Colonic mucosa (tissue), 4 donors: ENCODE measurements at regions not wholly inside any gene's neighbourhood (a gene's known extent, or its start where the extent isn't known, plus 50 kb on each side); places are given as distances from the start of the nearest gene placed in this dataset.

ENCODE experiments used
- DNase-seq: peaks from one replicate; pipeline ENCODE4 v3.0.0-alpha.2; 2020
- H3K27ac ChIP-seq: fragments of 200-600 bp; one replicate; pipeline ENCODE4 v1.8.0; 2021
- H3K27me3 ChIP-seq: fragments of 200-600 bp; one replicate; pipeline ENCODE4 v1.8.0; 2021
- H3K36me3 ChIP-seq: fragments of 200-600 bp; one replicate; pipeline ENCODE4 v1.8.0; 2021
- H3K4me1 ChIP-seq: fragments of 200-600 bp; one replicate; pipeline ENCODE4 v1.8.0; 2021; ENCODE audit warnings: mild to moderate bottlenecking
- H3K4me3 ChIP-seq: fragments of 200-600 bp; one replicate; pipeline ENCODE4 v1.8.0; 2021
- H3K9ac ChIP-seq, 2 donors: one replicate each; pipeline ENCODE4 v1.7.0; 2013; ENCODE audit warnings: control low read depth in 2 of 2, low read depth in 2 of 2, low read length in 2 of 2
- H3K9me3 ChIP-seq: fragments of 200-600 bp; one replicate; pipeline ENCODE4 v1.8.0; 2021
- CTCF ChIP-seq: fragments of 200-600 bp; IDR thresholded peaks from one replicate; pipeline ENCODE4 v1.8.0; 2022; ENCODE audit warnings: antibody characterized with exemption, mild to moderate bottlenecking
- intact Hi-C: fragments of 100-400 bp; cut with DNase I; formaldehyde crosslinking; loops from one replicate; pipeline ENCODE4 v1.14.1; 2022
- donor health status: healthy.
- donor health status: DM: no; HTN: no; CAD: no.
- donor health status: DM: no; HTN: no; CAD: no.

DNA sequence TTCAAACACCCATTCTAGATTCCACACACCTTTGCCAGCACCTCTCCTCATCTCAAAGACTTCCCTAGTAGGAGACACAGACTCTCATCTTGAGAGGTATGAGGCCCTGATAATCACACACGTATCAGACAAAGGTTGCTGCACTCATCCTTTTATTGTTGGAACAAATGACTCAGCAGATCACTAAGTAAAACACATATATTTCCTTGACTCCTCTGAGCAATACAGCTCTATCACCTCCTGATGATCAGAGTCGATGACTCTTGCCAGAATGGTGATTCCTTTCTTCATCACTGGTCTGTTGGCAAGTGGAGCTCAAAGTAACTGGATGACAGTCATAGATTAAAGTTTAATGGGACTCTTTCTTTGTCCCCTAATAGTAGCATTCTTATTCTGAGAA lies 1049.2 kb upstream of the ZEB2 start:
- Histone ChIP-seq H3K36me3 (no peaks in the 10 kb centered on the region), H3K27ac (no peak overlapping the region), H3K9me3 (no peaks in the 10 kb centered on the region), H3K4me3 (no peak overlapping the region), H3K9ac (no peak overlapping the region), H3K4me1 (no peaks in the 10 kb centered on the region), H3K27me3 (no peaks in the 10 kb centered on the region)
- no peak for DNase-seq
- intact Hi-C loops: no loop called here
- TF ChIP-seq CTCF: no peak

DNA sequence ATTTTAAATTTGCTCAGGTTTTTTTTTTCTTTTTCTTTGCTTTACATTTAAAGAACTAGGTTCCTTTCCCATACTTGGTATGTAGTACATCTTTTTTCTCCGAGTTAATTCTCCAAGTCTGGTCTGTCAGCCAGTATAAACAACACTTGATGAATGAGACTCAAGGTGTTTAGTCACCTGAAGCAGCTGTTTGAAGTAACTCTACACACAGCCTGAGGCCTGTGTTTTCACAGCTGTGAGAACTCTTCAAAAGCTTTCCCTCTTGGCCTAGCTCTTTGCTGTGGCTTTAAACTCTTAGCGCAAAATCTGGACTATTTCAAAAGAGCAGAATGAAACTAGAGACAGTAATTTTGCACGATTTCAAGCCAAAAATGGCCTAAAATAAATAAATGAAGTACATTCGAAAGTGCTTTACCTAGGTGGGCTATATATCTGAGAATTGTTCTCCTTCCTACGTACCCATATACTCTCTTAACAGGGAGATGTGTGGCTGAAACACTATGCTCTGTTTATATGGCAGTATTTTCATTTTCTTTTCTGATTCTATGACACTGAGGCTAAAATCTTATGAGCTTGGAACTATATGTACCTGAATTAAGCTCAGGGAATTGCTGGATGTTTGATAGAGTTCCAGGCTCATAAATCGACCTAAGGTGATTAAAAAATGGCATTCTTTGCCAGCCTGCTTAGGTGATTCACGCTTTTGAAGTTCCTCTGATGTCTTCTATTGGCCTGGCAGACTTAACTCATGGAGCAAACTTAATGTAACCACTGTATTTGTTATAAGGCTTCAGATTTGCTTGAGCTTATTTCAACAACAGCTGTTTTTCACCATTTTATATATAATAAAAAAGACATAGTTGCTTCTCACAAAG lies 1044.1 kb upstream of the ZEB2 start:
- H3K27me3 ChIP-seq: no peaks in the 10 kb centered on the region
- no peak overlapping the region for H3K27ac ChIP-seq
- intact Hi-C loops: no loop called here
- H3K4me1 ChIP-seq: no peaks in the 10 kb centered on the region
- no peak overlapping the region for H3K4me3 ChIP-seq
- no peak overlapping the region for H3K9ac ChIP-seq
- H3K36me3 ChIP-seq: no peaks in the 10 kb centered on the region
- H3K9me3 ChIP-seq: no peaks in the 10 kb centered on the region
- no peak for DNase-seq
- TF ChIP-seq CTCF: no peak

DNA sequence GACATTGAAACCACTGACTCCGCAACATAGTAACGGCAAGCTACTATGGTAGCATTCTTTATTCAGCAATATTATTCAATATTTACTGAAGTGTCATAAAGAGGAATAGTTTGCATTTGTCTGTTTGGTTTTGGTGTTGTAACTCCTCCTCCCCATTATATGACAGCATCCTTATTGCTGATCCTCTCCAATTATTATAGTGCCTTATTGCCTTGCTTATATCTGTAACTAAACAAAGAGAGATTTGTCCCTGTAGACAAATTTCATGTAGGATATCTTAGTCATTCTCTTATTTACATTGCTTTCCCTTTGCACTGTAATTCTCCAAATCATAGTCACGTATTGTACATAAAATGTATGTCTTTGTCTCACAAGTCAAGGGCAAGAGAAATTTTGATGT lies 1041.2 kb upstream of the ZEB2 start:
- intact Hi-C loops: no loop called here

DNA sequence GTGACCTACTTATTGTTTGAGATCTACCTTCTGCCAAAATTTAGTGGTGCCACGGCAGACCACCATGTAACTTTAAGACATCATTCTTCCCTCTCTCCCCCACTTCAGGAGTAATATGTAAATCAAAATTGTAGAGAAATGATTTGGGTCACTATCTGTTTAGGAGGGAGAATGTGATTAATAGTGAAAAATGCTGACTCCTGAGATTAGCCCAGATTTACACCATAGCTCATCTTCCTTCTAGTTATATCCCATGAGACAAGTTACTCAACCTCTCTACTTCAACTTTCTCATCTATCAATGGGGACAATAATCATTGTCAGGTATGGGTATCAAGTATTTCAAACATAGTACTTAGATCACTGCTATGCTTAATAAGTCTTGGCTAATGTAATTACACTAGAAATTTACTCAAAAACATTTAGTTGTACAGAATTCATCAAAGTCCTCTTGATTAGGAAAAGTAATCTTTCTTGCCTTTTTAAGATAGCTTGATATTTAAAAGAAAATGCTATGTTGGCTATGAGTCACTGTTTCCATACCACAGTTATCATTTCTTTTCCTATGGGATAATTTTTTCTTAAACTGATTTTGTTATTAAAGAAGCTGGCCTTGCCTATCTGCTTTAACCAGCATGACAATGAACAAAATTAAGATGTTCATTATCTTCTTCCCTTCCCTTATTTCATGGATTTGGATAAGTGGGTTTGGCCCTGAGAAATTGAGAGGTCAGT lies 1038.9 kb upstream of the ZEB2 start:
- no peaks in the 10 kb centered on the region for H3K27me3 ChIP-seq
- DNase-seq: no peak
- intact Hi-C loops: no loop called here
- H3K4me3 ChIP-seq: no peak overlapping the region
- H3K36me3 ChIP-seq: no peaks in the 10 kb centered on the region
- no peak overlapping the region for H3K9ac ChIP-seq
- no peaks in the 10 kb centered on the region for H3K4me1 ChIP-seq
- no peak for TF ChIP-seq CTCF
- no peaks in the 10 kb centered on the region for H3K9me3 ChIP-seq
- no peak overlapping the region for H3K27ac ChIP-seq

More for the DNA sequence above, 1041.2 kb upstream of the ZEB2 start:
- no peaks in the 10 kb centered on the region for H3K4me1 ChIP-seq
- no peaks in the 10 kb centered on the region for H3K36me3 ChIP-seq
- no peak overlapping the region for H3K27ac ChIP-seq
- no peaks in the 10 kb centered on the region for H3K9me3 ChIP-seq
- no peak for DNase-seq
- TF ChIP-seq CTCF: no peak
- no peak overlapping the region for H3K4me3 ChIP-seq
- H3K27me3 ChIP-seq: no peaks in the 10 kb centered on the region
- H3K9ac ChIP-seq: no peak overlapping the region

DNA sequence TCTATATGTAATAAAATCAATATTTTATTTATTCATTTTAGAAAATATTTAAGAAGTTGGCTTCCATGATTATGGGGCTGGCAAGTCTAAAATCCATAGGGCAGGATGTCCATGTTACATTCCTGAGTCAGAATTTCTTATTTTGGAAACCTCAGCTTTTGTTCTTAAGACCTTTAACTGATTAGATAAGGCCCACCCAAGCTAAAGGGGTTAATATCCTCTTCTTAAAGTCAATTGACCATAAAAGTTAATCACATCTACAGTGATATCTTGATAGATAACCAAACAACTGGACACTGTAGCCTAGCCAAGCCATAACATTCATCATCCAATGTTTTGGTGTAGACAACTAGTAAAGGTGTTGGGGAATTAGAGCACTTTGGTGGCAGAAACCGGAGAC lies 1035.4 kb upstream of the ZEB2 start:
- H3K4me3 ChIP-seq: no peak overlapping the region
- H3K27me3 ChIP-seq: no peaks in the 10 kb centered on the region
- no peak overlapping the region for H3K9ac ChIP-seq
- no peaks in the 10 kb centered on the region for H3K4me1 ChIP-seq
- intact Hi-C loops: no loop called here
- H3K27ac ChIP-seq: no peak overlapping the region
- no peaks in the 10 kb centered on the region for H3K9me3 ChIP-seq
- DNase-seq: no peak
- H3K36me3 ChIP-seq: no peaks in the 10 kb centered on the region
- no peak for TF ChIP-seq CTCF
